GM23338 (cell line): ENCODE measurements at regions not wholly inside any gene's neighbourhood (a gene's known extent, or its start where the extent isn't known, plus 50 kb on each side); places are given as distances from the start of the nearest gene placed in this dataset.
A peak's percentile ranks its signal among the peaks of the same experiment; 100 is the strongest.

Experiments
- ATAC-seq: fragments of 200-7000 bp; cut with Tn5 transposase; 3 replicates; pipeline ENCODE4 v1.9.1; 2020
- DNase-seq: peaks from one replicate; pipeline ENCODE4 v3.0.0-alpha.2; 2015; ENCODE audit warnings: low spot score
- H2AFZ ChIP-seq: fragments of 200-600 bp; sonication (generic); 2 replicates; pipeline ENCODE4 v1.8.0; 2016; ENCODE audit warnings: antibody characterized with exemption, mild to moderate bottlenecking, moderate library complexity
- H3F3A ChIP-seq: fragments of 200-600 bp; sonication (generic); replicated peaks from 2 replicates; pipeline ENCODE4 v1.8.0; 2017; ENCODE audit warnings: antibody characterized with exemption, mixed run types, low read depth
- H3K27ac ChIP-seq: fragments of 200-600 bp; sonication (generic); 2 replicates; pipeline ENCODE4 v1.6.1; 2016; ENCODE audit warnings: low read depth
- H3K27me3 ChIP-seq: fragments of 200-600 bp; sonication (generic); 2 replicates; pipeline ENCODE4 v1.8.0; 2016; ENCODE audit warnings: mild to moderate bottlenecking, mixed run types, moderate library complexity; ENCODE audit not compliant: insufficient read depth
- H3K36me3 ChIP-seq: fragments of 200-600 bp; sonication (generic); 2 replicates; pipeline ENCODE4 v1.8.0; 2016; ENCODE audit warnings: mild to moderate bottlenecking; ENCODE audit not compliant: insufficient read depth
- H3K4me1 ChIP-seq: fragments of 200-600 bp; sonication (generic); 2 replicates; pipeline ENCODE4 v1.8.0; 2016; ENCODE audit warnings: mild to moderate bottlenecking, moderate library complexity; ENCODE audit not compliant: insufficient read depth
- H3K4me2 ChIP-seq: fragments of 200-600 bp; sonication (generic); 2 replicates; pipeline ENCODE4 v1.7.1; 2017; ENCODE audit warnings: mixed run types
- H3K4me3 ChIP-seq: fragments of 200-600 bp; sonication (generic); 2 replicates; pipeline ENCODE4 v1.6.1; 2016; ENCODE audit warnings: mixed run types
- H3K79me2 ChIP-seq: fragments of 200-600 bp; sonication (generic); replicated peaks from 2 replicates; pipeline ENCODE4 v1.8.0; 2017; ENCODE audit warnings: mild to moderate bottlenecking; ENCODE audit not compliant: insufficient read depth
- H3K9me2 ChIP-seq: fragments of 200-600 bp; sonication (generic); 2 replicates; pipeline ENCODE4 v1.8.0; 2017; ENCODE audit not compliant: insufficient read depth
- H4K20me1 ChIP-seq: fragments of 200-600 bp; sonication (generic); replicated peaks from 2 replicates; pipeline ENCODE4 v1.8.0; 2017; ENCODE audit warnings: mild to moderate bottlenecking; ENCODE audit not compliant: insufficient read depth
- H3K27ac Mint-ChIP-seq: 2 replicates; pipeline ENCODE4 v1.8.0; 2020; ENCODE audit warnings: inconsistent platforms, mild to moderate bottlenecking, moderate library complexity, mixed read lengths
- H3K27me3 Mint-ChIP-seq: 3 replicates; pipeline ENCODE4 v1.8.0; 2022; ENCODE audit warnings: low read depth, mild to moderate bottlenecking, moderate library complexity, mixed read lengths, inconsistent platforms; ENCODE audit not compliant: insufficient read depth, poor library complexity
- H3K36me3 Mint-ChIP-seq: 3 replicates; pipeline ENCODE4 v1.8.0; 2021; ENCODE audit warnings: low read depth, mild to moderate bottlenecking, inconsistent platforms, moderate library complexity, mixed read lengths
- H3K4me1 Mint-ChIP-seq: 3 replicates; pipeline ENCODE4 v1.8.0; 2020; ENCODE audit warnings: mild to moderate bottlenecking, inconsistent platforms, mixed read lengths
- H3K4me3 Mint-ChIP-seq: 3 replicates; pipeline ENCODE4 v1.8.0; 2021; ENCODE audit warnings: moderate library complexity, mild to moderate bottlenecking, inconsistent platforms, mixed read lengths
- H3K9me3 Mint-ChIP-seq: 3 replicates; pipeline ENCODE4 v1.8.0; 2020; ENCODE audit warnings: moderate library complexity, mild to moderate bottlenecking, inconsistent platforms, mixed read lengths
- ETS1 ChIP-seq: IDR thresholded peaks from 2 replicates; pipeline ENCODE4 v1.6.1; 2016; ENCODE audit warnings: antibody characterized with exemption
- EZH2 ChIP-seq: fragments of 200-600 bp; sonication (generic); IDR thresholded peaks from one replicate; pipeline ENCODE4 v1.8.0; 2017; ENCODE audit warnings: antibody characterized with exemption, mild to moderate bottlenecking, low read depth; ENCODE audit not compliant: unreplicated experiment
- EZH2phosphoT487 ChIP-seq: fragments of 200-600 bp; sonication (generic); IDR thresholded peaks from one replicate; pipeline ENCODE4 v1.8.1; 2018; ENCODE audit warnings: antibody characterized with exemption; ENCODE audit not compliant: unreplicated experiment
- JUNB ChIP-seq: IDR thresholded peaks from one replicate; pipeline ENCODE4 v1.6.1; 2016; ENCODE audit warnings: antibody characterized with exemption; ENCODE audit not compliant: unreplicated experiment
- NANOG ChIP-seq: IDR thresholded peaks from 2 replicates; pipeline ENCODE4 v1.6.1; 2016; ENCODE audit warnings: antibody characterized with exemption, borderline replicate concordance
- POLR2AphosphoS5 ChIP-seq: IDR thresholded peaks from 2 replicates; pipeline ENCODE4 v1.6.1; 2016; ENCODE audit warnings: antibody characterized with exemption, low read depth
- REST ChIP-seq: IDR thresholded peaks from one replicate; pipeline ENCODE4 v1.6.1; 2018; ENCODE audit warnings: antibody characterized with exemption; ENCODE audit not compliant: unreplicated experiment
- STAT1 ChIP-seq: IDR thresholded peaks from one replicate; pipeline ENCODE4 v1.6.1; 2016; ENCODE audit warnings: antibody characterized with exemption; ENCODE audit not compliant: unreplicated experiment
- ZNF331 ChIP-seq: fragments of 250-450 bp; sonication (Bioruptor Pico); IDR thresholded peaks from 2 replicates; pipeline ENCODE4 v1.5.0; 2020; ENCODE audit warnings: low read depth, mild to moderate bottlenecking, moderate library complexity
- TF ChIP-seq, protein P1 (sequence below): fragments of 250-450 bp; sonication (Bioruptor Pico); IDR thresholded peaks from 2 replicates; pipeline ENCODE4 v1.5.0; 2020; ENCODE audit warnings: mild to moderate bottlenecking, moderate library complexity
- TF ChIP-seq, protein P2 (sequence below), 2 experiments: fragments of 200-600 bp in 1 of 2; sonication (generic) in 1 of 2; conservative IDR thresholded peaks; 2 replicates each; pipeline versions ENCODE4 v1.5.1 to v1.6.1; 2016 to 2017; ENCODE audit warnings: antibody characterized with exemption in 2 of 2, low read depth in 2 of 2, mild to moderate bottlenecking in 2 of 2, moderate library complexity in 1 of 2

DNA sequence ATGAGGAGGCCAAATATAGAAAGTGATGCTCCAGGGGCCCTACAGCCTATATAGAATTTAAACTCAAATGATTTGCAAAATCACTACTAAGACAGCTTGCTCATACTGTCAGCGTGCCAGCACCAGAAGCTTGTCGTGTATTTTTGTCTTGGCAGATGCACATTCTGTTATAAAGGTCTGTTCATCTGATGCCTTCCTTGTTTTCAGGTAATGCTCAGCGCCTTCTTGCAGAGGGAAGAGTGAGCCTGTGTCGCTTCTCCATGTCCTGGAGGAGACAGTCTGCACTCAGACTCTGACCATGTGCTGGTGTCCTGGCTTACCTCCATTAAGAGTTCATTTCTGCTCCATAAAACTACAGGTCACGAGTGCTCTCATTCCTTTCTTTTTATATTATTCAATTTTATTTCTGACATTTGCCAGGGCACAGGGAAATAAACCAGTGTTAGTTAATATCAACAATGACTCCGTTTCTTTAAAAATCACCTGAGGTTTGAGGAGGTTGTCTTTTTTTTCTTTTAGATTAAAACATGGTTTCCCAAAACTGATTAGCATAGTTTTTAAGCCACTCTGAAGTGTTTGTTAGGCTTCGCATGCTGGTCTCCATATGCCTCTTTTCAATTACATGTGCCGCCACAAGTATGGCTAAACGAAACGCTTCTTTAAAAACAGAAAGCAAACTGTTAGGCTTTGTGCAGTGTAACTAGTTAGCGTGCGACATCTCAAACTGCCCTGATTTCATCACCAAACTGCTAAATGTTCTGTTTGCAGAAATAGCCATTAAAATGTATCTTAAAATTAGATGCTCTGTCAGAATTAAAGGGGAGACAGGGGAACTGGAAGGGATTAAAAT lies 215.2 kb upstream of the GK2 start (continued):
- TF ChIP-seq, protein P1, sequence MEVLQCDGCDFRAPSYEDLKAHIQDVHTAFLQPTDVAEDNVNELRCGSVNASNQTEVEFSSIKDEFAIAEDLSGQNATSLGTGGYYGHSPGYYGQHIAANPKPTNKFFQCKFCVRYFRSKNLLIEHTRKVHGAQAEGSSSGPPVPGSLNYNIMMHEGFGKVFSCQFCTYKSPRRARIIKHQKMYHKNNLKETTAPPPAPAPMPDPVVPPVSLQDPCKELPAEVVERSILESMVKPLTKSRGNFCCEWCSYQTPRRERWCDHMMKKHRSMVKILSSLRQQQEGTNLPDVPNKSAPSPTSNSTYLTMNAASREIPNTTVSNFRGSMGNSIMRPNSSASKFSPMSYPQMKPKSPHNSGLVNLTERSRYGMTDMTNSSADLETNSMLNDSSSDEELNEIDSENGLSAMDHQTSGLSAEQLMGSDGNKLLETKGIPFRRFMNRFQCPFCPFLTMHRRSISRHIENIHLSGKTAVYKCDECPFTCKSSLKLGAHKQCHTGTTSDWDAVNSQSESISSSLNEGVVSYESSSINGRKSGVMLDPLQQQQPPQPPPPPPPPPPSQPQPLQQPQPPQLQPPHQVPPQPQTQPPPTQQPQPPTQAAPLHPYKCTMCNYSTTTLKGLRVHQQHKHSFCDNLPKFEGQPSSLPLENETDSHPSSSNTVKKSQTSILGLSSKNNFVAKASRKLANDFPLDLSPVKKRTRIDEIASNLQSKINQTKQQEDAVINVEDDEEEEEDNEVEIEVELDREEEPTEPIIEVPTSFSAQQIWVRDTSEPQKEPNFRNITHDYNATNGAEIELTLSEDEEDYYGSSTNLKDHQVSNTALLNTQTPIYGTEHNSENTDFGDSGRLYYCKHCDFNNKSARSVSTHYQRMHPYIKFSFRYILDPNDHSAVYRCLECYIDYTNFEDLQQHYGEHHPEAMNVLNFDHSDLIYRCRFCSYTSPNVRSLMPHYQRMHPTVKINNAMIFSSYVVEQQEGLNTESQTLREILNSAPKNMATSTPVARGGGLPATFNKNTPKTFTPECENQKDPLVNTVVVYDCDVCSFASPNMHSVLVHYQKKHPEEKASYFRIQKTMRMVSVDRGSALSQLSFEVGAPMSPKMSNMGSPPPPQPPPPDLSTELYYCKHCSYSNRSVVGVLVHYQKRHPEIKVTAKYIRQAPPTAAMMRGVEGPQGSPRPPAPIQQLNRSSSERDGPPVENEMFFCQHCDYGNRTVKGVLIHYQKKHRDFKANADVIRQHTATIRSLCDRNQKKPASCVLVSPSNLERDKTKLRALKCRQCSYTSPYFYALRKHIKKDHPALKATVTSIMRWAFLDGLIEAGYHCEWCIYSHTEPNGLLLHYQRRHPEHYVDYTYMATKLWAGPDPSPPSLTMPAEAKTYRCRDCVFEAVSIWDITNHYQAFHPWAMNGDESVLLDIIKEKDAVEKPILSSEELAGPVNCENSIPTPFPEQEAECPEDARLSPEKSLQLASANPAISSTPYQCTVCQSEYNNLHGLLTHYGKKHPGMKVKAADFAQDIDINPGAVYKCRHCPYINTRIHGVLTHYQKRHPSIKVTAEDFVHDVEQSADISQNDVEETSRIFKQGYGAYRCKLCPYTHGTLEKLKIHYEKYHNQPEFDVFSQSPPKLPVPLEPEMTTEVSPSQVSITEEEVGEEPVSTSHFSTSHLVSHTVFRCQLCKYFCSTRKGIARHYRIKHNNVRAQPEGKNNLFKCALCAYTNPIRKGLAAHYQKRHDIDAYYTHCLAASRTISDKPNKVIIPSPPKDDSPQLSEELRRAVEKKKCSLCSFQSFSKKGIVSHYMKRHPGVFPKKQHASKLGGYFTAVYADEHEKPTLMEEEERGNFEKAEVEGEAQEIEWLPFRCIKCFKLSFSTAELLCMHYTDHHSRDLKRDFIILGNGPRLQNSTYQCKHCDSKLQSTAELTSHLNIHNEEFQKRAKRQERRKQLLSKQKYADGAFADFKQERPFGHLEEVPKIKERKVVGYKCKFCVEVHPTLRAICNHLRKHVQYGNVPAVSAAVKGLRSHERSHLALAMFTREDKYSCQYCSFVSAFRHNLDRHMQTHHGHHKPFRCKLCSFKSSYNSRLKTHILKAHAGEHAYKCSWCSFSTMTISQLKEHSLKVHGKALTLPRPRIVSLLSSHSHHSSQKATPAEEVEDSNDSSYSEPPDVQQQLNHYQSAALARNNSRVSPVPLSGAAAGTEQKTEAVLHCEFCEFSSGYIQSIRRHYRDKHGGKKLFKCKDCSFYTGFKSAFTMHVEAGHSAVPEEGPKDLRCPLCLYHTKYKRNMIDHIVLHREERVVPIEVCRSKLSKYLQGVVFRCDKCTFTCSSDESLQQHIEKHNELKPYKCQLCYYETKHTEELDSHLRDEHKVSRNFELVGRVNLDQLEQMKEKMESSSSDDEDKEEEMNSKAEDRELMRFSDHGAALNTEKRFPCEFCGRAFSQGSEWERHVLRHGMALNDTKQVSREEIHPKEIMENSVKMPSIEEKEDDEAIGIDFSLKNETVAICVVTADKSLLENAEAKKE (CRISPR knock-in tag), result no peak

- Histone ChIP-seq H3K79me2 (no peaks in the 10 kb centered on the region), H2AFZ (0 out of 2 replicates have a peak overlapping the region, but pooled peaks have one; percentile 6), H3K4me2 (no peak overlapping the region), H3K4me1 (peaks cover 11% of the 10 kb centered on the region), H4K20me1 (no peaks in the 10 kb centered on the region), H3K9me2 (no peaks in the 10 kb centered on the region), H3K27me3 (no peaks in the 10 kb centered on the region), H3K4me3 (no peak overlapping the region), H3F3A (no peaks in the 10 kb centered on the region), H3K27ac (no peak overlapping the region), H3K36me3 (no peaks in the 10 kb centered on the region)
- DNase-seq (no peak), ATAC-seq (no peak)
- H3K4me1 Mint-ChIP-seq, result peaks cover 9% of the 10 kb centered on the region
- no peak overlapping the region for H3K27ac Mint-ChIP-seq
- no peak overlapping the region for H3K4me3 Mint-ChIP-seq
- H3K27me3 Mint-ChIP-seq, result peaks cover 2% of the 10 kb centered on the region
- H3K36me3 Mint-ChIP-seq, result no peaks in the 10 kb centered on the region
- no peaks in the 10 kb centered on the region; the same call in 2 of the 3 replicates for H3K9me3 Mint-ChIP-seq
- TF ChIP-seq JUNB (no peak), EZH2phosphoT487 (no peak), STAT1 (no peak), EZH2 (no peak), REST (no peak), ZNF331 (CRISPR knock-in tag) (no peak), NANOG (no peak), POLR2AphosphoS5 (no peak), ETS1 (no peak)
- TF ChIP-seq, protein P2, sequence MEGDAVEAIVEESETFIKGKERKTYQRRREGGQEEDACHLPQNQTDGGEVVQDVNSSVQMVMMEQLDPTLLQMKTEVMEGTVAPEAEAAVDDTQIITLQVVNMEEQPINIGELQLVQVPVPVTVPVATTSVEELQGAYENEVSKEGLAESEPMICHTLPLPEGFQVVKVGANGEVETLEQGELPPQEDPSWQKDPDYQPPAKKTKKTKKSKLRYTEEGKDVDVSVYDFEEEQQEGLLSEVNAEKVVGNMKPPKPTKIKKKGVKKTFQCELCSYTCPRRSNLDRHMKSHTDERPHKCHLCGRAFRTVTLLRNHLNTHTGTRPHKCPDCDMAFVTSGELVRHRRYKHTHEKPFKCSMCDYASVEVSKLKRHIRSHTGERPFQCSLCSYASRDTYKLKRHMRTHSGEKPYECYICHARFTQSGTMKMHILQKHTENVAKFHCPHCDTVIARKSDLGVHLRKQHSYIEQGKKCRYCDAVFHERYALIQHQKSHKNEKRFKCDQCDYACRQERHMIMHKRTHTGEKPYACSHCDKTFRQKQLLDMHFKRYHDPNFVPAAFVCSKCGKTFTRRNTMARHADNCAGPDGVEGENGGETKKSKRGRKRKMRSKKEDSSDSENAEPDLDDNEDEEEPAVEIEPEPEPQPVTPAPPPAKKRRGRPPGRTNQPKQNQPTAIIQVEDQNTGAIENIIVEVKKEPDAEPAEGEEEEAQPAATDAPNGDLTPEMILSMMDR (conservative IDR thresholded peaks at IDR 0.05; ENCODE audit: low read depth in 2 of 2), result no peak
These were observed 213.0 kb upstream of the GK2 start for GRCh38 chr4:79621061-79621460.
